Tibial artery (tissue), 4 donors: ENCODE measurements at regions not wholly inside any gene's neighbourhood (a gene's known extent, or its start where the extent isn't known, plus 50 kb on each side); places are given as distances from the start of the nearest gene placed in this dataset.

Source experiments
- DNase-seq, 2 donors: peaks; one replicate each; pipeline ENCODE4 v3.0.0-alpha.2; 2019
- H3K27ac ChIP-seq, 2 donors: fragments of 200-600 bp; sonication (generic) in 1 of 2; 1 replicate in 1 of 2; 2 replicates in 1 of 2; pipeline ENCODE4 v1.5.1; 2018 to 2019; ENCODE audit warnings: mild to moderate bottlenecking in 1 of 2
- H3K27me3 ChIP-seq, 2 donors: fragments of 200-600 bp; sonication (generic) in 1 of 2; one replicate each; pipeline versions ENCODE4 v1.5.1 to v1.6.0; 2016 to 2019
- H3K36me3 ChIP-seq, 3 donors: fragments of 200-600 bp; sonication (generic) in 2 of 3; one replicate each; pipeline ENCODE4 v1.5.1; 2016 to 2019; ENCODE audit warnings: mild to moderate bottlenecking in 2 of 3
- H3K4me1 ChIP-seq, 4 donors: fragments of 200-600 bp; sonication (generic) in 2 of 4; 1 replicate in 3 of 4; 2 replicates in 1 of 4; pipeline ENCODE4 v1.5.1; 2016 to 2019
- H3K4me3 ChIP-seq, 2 donors: fragments of 200-600 bp; sonication (generic) in 1 of 2; 1 replicate in 1 of 2; 2 replicates in 1 of 2; pipeline ENCODE4 v1.5.1; 2018 to 2019; ENCODE audit warnings: mild to moderate bottlenecking in 2 of 2
- H3K9me3 ChIP-seq, 3 donors: fragments of 200-600 bp; sonication (generic) in 1 of 3; one replicate each; pipeline ENCODE4 v1.5.1; 2016 to 2019
- CTCF ChIP-seq, 2 experiments: fragments of 200-600 bp in 1 of 2; fragments of 450-650 bp in 1 of 2; IDR thresholded peaks; one replicate each; pipeline ENCODE4 v1.5.1; 2017 to 2019; ENCODE audit warnings: antibody characterized with exemption in 2 of 2, mild to moderate bottlenecking in 1 of 2, moderate library complexity in 1 of 2
- intact Hi-C: fragments of 100-400 bp; cut with DNase I; formaldehyde crosslinking; loops from one replicate; pipeline ENCODE4 v1.15.0; 2023; ENCODE audit warnings: low total_unique reads

- intact Hi-C loops: no loop called here
- TF ChIP-seq CTCF (IDR thresholded peaks at IDR 0.05): no peak
- no peak overlapping the region for H3K27ac ChIP-seq
- no peaks in the 10 kb centered on the region for H3K9me3 ChIP-seq
- H3K27me3 ChIP-seq: no peaks in the 10 kb centered on the region
- H3K4me3 ChIP-seq: no peak overlapping the region
- H3K4me1 ChIP-seq: no peaks in the 10 kb centered on the region
- H3K36me3 ChIP-seq: no peaks in the 10 kb centered on the region
- no peak for DNase-seq
These were observed 70.9 kb upstream of the RGS18 start for GRCh38 chr1:192087334-192087733.

- Histone ChIP-seq H3K4me1 (no peaks in the 10 kb centered on the region), H3K36me3 (no peaks in the 10 kb centered on the region), H3K27ac (no peak overlapping the region), H3K4me3 (no peak overlapping the region), H3K27me3 (no peaks in the 10 kb centered on the region), H3K9me3 (no peaks in the 10 kb centered on the region)
- TF ChIP-seq CTCF (IDR thresholded peaks at IDR 0.05): no peak
- intact Hi-C loops: no loop called here
- no peak for DNase-seq
These were observed 69.8 kb upstream of the RGS18 start for GRCh38 chr1:192088496-192088895.

GRCh38 chr1:192098001-192098400, 60.3 kb upstream of the RGS18 start:
- Histone ChIP-seq H3K36me3 (no peaks in the 10 kb centered on the region), H3K9me3 (no peaks in the 10 kb centered on the region), H3K27ac (no peak overlapping the region), H3K27me3 (no peaks in the 10 kb centered on the region), H3K4me1 (no peaks in the 10 kb centered on the region), H3K4me3 (no peak overlapping the region)
- no peak for DNase-seq
- no peak for TF ChIP-seq CTCF (IDR thresholded peaks at IDR 0.05)
- intact Hi-C loops: no loop called here

- intact Hi-C loops: no loop called here
- no peak for DNase-seq
- H3K27ac ChIP-seq: no peak overlapping the region
- no peaks in the 10 kb centered on the region for H3K36me3 ChIP-seq
- no peak for TF ChIP-seq CTCF (IDR thresholded peaks at IDR 0.05)
- no peaks in the 10 kb centered on the region for H3K27me3 ChIP-seq
- H3K4me3 ChIP-seq: no peak overlapping the region
- H3K9me3 ChIP-seq: no peaks in the 10 kb centered on the region
- no peaks in the 10 kb centered on the region for H3K4me1 ChIP-seq
These were observed 58.9 kb upstream of the RGS18 start for GRCh38 chr1:192099328-192099727.

- no peak for TF ChIP-seq CTCF (IDR thresholded peaks at IDR 0.05)
- H3K9me3 ChIP-seq: no peaks in the 10 kb centered on the region
- no peaks in the 10 kb centered on the region for H3K4me1 ChIP-seq
- no peak overlapping the region for H3K4me3 ChIP-seq
- H3K27me3 ChIP-seq: no peaks in the 10 kb centered on the region
- no peak for DNase-seq
- intact Hi-C loops: no loop called here
- H3K27ac ChIP-seq: no peak overlapping the region
- H3K36me3 ChIP-seq: no peaks in the 10 kb centered on the region
These were observed 57.4 kb upstream of the RGS18 start for GRCh38 chr1:192100686-192101468.
